Fibroblast of upper back skin (primary cell): ENCODE measurements at regions not wholly inside any gene's neighbourhood (a gene's known extent, or its start where the extent isn't known, plus 50 kb on each side); places are given as distances from the start of the nearest gene placed in this dataset.
A peak's percentile ranks its signal among the peaks of the same experiment; 100 is the strongest.

Source experiments
- DNase-seq: peaks from one replicate; pipeline ENCODE4 v3.0.0-alpha.2; 2013

DNA sequence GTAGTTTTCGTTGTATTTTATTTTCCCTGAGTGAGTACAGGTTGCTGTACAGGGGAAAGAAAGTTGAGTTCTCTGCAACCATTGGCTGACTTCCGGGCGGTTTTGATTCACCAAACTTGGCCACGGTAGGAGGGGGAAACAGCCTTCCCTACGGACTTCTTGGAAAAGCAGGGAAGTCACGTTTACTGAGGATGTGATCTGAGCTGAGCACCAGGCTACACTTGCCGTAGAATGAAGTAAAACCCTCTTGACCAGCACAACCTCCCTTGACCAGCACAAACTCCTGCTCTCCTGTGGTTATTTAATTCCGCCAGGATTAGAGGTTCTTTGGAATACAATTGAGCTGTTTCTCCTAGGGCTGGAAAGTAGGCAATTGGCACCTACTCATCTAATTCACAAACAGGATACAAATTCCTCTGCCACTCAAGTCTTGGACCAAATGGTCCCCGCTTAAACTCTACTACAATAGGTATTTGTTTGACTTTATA lies 242.0 kb upstream of the RBFOX1 start:
- DNase-seq, result no peak

DNA sequence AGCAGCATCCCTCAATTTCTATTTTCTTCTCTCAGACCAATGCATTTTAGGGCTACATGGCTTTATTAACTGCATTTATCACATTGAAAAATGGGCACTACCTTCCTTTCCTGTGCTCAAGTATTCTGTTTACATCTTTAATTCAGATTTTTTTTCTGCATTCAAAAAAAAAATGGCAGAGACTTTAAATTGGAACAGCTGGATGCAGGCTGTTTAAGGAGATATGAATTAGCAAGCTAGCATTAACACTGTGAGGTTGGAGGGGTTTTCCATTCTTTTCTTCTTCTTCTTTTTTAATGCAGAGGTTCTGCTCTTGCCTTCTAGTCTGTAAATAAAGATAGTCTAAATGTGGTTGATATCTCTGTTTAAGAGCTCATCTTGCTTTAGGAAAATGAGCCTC lies 242.9 kb upstream of the RBFOX1 start:
- DNase-seq, result no peak

DNA sequence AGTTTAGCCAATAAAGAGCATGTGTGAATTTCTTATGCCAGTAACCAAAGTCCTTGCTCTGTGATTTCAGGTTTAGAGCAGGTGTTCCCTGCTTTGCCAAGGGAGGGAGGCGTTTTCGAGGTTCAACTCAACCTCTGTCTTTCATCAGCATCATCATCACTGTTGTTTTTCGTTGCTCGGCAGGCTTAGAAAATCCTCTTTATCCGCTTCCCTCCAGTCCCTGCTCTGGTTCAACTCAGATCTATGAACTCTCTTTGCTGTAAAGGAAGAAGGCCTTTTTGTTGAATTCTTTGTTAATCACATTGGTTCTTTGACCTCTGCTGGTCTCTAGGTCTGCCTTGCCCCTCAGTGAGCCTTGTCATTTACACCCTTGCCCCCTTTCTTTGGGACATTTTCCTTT lies 243.9 kb upstream of the RBFOX1 start:
- no peak for DNase-seq

DNA sequence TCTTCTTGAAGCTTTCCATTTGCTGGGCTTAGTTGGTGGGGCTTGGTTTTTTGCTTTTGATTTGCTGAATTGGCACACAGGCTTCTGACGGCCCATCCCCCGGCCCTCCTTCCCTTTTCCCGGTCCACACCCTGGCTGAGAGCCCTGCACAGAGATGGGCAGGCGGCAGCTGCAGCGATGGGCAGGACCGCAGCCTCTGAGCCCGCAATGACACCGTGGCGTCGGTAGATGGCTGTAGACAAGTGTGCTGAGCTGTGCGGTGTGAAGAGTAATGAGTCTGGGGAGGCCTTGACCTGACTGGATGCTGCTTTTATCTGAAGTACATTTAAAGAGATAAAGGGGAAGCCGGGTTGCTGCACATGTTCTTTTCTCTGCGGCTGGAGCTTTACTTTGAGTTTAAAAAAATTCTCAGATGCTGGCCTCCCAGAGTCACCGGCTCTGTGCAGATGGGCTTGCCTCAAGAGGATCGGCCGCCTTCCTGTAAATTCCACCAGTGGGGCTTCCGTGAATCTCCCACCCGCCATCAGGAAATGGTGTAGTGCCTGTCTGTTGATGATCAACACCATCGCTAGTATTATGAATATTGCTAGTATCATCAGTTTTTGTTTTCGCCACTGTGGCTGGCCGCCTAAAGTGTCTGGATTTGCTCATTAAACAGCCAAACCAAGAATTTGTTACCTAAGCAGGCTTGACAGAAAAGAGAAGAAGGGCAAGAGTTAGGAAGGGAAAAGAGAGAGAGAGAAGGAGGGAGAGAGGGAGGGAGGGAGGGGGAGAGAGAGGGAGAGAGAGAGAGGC lies 245.6 kb upstream of the RBFOX1 start:
- DNase-seq, result no peak

DNA sequence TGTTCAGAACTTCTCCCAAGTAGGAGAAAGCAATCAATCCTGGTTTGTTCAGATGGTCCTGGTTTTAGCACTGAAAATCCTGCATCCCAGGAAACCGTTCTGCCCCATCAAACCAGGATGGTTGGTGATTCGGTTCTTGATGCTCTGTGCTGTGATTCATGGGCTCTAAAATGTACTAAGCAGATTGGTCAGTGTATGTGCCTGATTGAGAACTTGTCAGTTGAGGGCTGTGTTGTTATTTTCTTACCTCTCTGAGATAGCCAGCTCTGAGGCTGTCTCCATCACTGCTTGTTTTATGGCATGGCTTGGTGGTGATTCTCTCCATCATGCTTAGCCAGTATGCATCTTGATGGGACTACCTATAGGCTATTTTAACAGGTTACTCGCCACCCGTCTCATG lies 246.9 kb upstream of the RBFOX1 start:
- DNase-seq, result no peak

DNA sequence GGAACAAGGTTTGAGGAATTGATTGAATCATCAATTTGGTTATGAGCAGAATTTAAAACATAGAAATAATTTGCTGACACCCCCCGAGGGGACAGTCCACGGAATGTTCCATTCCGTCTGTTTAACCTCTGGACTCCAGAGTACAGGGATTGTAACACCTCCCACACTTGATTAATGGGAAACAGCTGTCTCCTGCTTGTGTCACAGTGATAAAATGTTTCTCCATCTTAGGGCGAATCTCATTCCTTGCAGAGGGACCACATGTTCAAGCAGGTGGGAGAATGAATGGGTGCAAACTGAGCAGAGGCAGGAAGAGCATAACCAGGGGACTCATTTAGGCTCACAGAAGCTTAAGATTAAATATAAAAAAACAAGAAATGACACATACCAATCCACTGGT lies 249.5 kb upstream of the RBFOX1 start:
- DNase-seq, result no peak

DNA sequence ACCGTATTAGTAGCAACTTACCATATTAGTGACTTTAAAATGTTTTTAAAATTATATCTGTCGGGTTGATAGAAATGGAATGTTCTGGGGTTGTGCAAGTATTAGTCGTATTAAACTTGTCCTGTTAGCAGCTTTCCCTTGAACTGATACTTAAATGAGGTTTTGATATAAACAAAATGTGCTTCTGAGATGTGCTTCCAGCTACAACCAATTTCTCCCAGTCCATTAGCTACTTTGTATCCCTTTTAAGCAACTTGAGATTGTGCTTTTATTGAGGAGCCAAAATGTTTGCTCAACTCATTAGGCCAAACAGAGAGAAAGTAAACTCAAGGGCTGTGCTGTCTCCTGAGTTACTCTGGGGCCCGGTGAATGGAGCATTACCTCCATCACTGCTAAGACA lies 255.0 kb upstream of the RBFOX1 start:
- DNase-seq, result no peak

DNA sequence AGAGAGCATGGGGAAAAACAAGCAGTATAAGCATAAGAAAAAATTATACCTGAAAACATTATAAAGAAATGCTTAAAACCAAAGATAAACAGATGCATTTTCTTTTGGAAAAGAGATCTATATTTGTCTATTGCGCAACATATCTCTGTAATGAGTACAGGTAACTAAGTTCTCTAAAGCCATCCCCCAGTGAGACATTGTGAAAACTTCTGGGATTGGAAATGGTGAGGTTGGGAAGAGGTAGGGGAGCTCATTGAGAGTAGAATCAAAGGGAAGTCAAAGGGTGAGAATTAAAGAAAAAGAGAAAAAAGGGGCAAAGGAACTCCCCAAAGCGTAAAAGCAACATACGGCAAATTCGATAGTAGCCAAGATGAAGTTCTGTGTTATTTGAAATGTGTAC lies 257.9 kb upstream of the RBFOX1 start:
- no peak for DNase-seq

DNA sequence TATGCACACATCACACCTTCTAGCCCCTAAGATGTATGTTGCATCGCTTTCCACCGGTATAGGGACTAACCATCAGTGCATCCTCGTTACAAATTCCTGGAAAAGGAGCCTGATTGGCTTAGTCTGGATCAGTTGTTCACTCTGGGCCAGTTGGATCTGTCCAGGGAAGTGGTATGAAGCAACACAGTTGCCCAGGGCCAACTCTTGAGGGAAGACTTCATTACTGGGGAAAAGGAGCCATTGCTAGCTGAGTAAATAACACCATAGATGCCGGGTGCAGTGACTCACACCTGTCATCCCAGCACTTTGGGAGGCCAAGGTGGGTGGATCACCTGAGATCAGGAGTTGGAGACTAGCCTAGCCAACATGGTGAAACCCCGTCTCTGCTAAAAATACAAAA lies 275.2 kb upstream of the RBFOX1 start:
- no peak for DNase-seq

DNA sequence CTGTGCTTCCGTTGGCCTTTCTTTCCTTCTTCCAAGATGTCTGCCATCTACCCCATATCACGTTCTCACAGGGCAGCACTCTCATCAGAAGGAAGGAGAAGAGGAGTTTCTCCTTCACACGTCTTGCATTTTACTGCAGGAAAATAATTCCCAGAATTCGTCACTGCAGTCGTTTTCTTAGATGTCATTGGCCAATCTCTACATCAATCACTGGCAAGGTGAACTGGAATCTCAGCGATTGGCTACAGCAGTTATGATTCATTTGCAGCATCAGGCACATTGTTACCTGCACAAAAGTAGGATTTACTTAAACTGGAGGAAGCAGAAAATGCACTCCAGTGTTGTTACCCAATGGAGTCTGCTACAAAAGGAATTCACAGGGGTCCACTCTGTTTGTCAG lies 277.2 kb upstream of the RBFOX1 start:
- no peak for DNase-seq

DNA sequence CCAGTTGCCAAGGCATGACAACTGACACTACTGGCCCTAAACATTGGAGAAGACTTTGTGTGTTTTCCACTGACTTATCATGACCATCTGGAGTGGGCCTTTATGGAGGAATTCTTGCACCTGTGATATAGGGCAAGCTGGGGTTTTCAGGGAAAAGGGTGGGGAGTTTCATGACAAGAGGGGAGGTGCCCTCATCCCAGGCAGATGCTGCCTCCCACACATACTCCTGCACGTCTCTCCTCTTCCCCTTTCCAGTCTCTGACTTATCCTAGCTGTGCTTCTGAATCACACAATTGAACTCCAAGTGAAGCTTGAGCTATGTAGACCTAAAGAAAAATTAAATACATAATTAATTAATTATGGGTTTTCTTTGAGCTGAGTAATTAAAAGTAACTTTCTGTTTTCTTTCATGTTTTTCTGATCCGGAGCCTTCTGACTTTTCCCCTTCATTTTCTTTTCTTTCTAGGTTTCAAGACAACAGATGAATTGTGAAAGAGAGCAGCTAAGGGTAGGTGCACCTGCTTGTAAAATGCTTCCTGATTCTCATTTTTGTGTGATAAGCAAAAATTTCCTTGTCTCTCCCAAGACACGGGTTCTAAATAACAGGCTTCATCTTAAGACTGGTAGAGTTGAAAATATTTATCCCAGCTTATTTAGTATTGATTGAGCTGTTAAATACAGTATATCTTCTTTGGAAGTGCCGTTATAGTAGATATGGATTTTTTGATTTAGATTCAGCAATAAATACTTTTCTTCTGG lies 280.9 kb upstream of the RBFOX1 start:
- DNase-seq, result no peak

DNA sequence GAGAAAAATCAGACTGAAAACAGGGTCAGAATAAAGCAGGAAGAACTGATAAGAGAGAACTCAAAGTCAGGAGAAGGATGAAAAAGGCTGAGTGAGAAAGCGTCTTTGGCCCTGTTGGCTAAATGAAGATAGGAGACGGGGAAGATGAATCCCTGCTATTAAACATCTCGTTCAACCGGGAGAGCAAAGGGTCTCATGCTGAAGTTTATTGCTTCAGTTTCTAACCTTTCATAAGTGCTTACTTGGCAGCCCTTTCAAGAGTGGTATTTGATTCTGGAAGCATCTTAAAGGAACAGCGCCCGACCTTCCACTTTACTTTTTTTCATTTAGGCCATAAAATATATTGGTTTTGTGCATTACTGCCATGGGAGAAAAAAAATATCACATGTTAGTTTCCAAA lies 288.3 kb upstream of the RBFOX1 start:
- DNase-seq, result no peak

DNA sequence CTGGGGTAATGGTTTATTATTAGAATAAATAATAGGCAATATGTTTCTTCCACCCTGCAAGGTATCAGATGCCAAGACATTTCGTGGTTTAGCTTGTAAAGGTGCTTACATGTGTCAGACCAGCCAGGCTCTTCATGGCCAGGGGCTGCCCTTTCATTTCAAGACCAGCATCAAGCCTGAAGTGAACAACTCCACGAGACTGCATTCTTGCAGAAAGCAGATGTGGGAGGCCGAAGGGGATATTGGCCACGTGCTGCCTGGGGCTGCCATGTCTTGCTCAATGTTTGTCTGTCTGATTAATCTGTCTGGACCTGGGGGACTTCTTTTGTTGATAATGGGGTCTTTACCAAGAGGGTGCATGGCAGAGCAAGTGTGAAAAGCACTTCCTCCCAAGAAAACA lies 294.2 kb upstream of the RBFOX1 start:
- no peak for DNase-seq

DNA sequence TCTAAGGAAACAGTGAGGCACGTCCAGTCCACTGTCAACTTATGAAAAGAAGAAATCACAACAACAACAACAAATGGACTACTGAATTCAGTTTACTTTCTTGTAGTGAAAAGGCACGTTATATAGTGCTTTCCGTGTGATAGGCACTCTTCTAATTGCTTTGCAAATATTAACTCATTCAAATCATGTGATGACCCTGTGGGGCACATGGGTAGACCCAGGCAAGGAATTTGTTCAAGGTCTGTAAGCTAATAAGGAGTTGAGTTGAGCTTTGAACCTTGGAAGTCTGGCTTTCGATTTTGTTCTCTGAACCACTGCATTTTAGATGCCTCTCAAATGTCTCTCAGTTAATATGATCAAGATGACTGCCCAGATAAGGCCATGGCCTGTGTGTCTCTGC lies 295.1 kb upstream of the RBFOX1 start:
- DNase-seq, result no peak

DNA sequence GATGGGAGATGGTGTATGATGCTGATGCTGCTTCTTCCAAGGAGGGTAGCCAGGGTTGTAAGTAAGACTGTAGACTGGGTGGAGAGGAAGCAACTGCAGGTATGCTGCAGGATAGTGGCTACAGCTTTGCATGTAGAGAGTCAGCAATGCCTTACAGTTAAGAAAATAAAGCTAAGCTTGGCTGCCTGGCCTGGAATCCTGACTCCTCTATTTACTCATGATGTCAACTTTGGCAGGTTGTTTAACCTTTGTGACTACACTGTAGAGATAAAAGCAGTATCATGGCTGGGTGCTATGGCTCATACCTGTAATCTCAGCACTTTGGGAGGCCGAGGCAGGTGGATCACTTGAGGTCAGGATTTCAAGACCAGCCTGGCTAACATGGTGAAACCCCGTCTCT lies 301.6 kb upstream of the RBFOX1 start:
- DNase-seq, result no peak

DNA sequence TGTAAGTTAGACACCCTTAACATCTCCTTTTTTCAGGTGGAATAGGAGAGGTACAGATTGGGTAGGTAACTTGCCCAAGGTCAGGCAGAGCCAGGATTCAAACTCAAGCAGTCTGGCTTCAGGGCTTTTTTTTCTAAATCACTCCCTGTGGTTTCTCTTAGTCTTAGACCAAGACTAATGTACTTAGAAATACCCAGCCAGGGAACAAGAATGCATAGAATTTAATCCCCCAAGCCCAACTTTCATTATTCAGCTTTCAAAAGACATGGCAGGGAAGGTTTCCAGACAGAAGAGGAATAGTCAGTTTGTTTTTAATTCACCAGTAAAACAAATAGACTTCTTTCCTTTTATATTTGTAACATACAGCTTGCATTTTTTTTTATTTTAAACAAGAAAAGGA lies 305.2 kb upstream of the RBFOX1 start:
- DNase-seq, result no peak

DNA sequence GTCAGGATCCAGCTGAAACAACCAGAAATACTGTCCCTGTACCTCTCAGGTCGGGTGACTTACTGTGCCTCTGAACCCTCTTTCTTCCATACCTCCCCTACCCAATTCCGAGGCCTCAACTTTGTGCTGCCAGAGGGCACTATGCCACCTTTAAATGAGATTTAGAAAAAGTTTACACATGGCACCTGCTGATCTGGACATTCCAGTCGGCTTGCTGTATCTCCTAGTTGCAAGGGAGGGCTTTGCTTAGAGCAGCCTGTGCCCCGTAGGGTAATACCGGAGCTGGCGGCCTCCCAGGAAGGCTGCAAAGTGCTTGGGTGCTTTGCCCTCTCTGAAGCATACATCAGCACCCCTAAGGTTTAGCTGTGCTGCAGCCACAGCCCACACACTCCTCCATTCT lies 306.0 kb upstream of the RBFOX1 start:
- DNase-seq, result no peak

DNA sequence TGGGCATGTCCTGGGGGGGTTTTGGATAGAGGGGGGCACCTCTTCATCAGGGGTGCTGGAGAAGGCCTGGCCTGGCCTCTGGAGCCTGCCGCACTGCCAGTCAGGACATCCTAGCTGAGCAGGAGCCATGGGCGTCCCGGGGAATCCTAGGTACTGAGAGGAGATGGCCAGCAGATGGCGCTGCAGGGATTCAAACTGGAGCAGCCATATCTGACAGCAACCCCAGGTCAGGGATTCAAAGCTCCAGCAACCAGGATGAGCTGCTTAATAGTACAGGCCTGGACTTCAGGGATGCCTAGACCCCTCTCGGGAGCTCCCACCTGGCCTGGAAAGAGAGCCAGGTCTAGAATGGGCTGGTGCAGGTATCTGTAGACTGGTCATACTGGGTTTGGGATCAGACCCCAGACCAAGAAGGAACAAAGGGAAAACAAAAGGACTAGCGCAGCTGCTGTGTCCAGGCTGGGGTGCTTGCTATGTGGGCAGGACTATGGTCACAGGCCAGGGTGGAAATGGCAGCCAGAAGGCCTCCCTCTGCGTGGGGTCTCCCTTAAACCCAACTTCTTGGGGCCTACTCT lies 306.9 kb upstream of the RBFOX1 start:
- peak; percentile 5 for DNase-seq

DNA sequence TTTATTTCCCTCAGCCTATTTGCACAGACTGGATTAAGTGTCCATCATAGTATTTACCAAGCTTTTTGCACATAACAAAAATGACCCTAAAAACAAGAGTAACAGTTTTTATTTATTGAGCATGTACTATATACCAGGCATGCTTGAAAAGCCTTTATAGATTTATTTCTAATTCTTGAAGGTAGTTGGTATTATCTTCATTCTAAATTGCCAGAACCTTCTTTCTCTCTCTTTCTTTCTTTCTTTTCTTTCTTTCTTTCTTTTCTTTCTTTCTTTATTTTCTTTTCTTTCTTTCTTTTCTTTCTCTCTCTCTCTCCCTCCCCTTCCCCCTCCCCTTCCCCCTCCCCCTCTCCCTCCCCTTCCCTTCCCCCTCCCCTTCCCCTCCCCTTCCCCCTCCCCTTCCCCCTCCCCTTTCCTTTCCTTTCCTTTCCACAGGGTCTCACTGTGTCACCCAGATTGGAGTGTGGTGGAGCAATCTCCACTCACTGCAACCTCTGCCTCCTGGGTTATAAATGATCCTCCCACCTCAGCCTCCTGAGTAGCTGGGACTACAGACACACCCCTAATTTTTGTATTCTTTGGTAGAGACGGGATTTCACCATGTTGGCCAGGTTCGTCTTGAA lies 310.9 kb upstream of the RBFOX1 start:
- no peak for DNase-seq

DNA sequence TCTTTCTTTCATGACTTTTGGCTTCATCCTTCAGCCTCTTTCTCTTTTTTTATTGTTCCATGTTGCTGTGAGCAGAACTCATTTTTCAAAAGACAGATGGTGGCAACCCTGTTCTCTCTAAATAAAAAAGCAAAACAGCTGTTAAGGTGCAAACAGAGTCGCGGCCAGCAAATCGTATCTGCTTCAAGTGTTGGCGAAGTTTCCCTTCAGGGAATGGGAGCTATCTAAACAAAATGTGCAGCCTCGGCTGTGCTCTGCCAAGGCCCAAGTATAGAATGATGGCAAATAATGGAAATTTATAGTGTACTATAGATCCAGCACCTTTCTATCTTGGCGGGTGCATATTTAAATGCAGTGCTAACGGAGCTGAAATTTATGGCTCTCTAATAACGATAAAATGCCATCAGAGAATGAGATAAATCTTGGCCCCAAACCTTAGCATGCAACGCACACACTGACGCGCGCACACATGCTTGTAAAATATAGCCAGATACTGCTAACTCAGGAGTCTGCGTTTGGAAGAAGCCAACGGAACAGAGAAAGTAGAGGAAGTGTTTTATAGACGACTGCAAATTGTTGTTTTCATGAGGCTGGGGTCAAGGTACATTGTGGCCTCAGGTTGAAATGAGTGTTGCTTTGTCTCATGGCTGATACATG lies 315.5 kb upstream of the RBFOX1 start:
- DNase-seq, result no peak

DNA sequence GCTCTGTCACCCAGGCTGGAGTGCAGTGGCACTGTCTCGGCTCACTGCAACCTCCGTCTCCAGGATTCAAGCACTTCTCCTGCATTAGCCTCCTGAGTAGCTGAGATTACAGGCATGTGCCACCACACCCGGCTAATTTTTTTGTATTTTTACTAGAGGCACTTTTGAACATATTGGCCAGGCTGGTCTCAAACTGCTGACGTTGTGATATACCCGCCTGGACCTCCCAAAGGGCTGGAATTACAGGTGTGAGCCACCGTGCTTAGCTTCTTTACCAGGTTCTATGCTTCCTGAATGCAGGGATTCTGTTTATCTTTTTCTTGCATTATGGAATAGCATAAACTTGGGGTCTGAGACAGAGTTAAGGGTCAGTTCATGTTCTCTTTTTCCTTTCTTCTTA lies 317.9 kb upstream of the RBFOX1 start:
- DNase-seq, result no peak

DNA sequence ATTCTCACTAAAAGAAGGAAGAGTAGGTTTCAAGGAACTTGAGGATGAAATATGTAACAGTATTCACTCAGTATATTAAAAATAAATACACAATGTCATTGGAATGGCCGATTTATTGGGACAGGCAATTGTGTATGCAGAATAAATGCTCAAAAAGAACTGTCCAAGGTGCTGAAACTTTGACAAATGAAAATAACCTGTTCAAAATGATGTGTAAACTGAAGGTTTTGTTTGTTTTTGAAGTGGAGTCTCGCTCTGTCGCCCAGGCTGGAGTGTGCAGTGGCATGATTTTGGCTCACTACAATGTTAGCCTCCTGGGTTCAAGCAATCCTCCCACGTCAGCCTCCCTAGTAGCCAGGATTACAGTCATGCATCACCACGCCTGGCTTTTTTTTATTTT lies 318.7 kb upstream of the RBFOX1 start:
- no peak for DNase-seq

DNA sequence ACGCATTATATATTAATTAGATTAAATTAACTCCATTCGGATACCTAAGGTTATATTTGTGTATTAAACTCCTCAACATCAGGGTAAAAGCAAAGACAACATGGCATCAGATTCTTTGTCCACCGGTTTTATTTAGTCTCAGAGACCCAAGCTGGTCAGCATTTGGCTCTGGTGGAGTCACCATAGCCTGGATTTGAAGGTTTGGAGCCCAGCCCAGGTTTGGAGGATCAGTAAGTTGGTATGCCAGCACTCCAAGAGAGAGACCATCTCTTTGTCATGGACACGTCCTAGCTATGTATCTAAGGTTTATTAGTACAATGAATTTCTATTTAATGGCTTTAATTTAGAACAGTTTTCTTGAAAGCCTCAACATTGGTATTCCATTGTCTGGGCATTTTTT lies 328.4 kb upstream of the RBFOX1 start:
- DNase-seq, result no peak
